Fibroblast of peridontal ligament (primary cell): ENCODE measurements at regions not wholly inside any gene's neighbourhood (a gene's known extent, or its start where the extent isn't known, plus 50 kb on each side); places are given as distances from the start of the nearest gene placed in this dataset.
"Not testable (repeated sequence)": the region's sequence is repeated elsewhere in the genome, so short reads cannot be mapped to it uniquely, and the experiment has no call there.

Experiments
- DNase-seq: peaks from one replicate; pipeline ENCODE4 v3.0.0-alpha.2; 2010; ENCODE audit errors: extremely low read depth

DNA sequence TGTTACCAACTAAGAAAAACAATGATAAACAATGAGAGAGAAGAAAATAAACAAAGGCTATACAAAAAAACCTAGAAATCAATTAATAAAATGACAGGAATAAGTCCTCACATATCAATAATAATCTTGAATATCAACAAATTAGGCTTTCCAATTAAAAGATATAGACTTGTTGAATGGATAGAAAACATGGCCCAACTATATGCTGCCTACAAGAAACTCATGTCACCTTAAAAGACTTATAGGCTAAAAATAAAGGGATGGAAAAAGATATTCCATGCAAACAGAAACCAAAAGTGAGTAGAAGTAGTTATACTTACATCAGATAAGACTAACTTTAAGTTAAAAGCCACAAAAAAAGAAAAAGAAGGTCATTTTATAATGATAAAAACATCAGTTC is 183.9 kb downstream of the MYRFL start:
- DNase-seq: no peak

DNA sequence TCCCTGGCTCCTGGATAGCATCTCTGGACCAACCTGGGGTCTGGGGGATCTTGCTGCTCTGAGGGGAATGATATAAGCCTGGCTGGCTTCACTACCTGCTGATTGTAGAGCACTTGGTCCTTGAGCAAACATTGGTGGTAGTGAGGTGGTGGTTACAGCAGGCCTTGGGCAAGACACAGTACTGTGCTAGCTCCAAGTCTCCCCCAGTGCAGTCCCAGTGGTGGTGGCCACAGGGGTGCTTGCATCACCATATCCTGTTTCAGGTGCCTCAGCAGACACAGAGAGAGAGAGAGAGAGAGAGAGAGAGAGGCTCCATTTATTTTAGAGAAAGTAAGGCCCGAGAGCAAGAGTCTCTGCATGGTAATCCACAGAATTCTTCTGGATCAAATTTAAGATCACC is 186.3 kb downstream of the MYRFL start:
- no peak for DNase-seq

DNA sequence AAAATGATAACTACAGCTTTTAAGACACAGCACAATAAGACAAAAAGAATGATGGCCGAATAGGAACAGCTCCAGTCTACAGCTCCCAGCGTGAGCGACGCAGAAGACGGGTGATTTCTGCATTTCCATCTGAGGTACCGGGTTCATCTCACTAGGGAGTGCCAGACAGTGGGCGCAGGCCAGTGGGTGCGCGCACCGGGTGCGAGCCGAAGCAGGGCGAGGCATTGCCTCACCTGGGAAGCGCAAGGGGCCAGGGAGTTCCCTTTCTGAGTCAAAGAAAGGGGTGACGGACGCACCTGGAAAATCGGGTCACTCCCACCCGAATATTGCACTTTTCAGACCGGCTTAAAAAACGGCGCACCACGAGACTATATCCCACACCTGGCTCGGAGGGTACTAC is 188.0 kb downstream of the MYRFL start:
- DNase-seq: not testable (repeated sequence)

DNA sequence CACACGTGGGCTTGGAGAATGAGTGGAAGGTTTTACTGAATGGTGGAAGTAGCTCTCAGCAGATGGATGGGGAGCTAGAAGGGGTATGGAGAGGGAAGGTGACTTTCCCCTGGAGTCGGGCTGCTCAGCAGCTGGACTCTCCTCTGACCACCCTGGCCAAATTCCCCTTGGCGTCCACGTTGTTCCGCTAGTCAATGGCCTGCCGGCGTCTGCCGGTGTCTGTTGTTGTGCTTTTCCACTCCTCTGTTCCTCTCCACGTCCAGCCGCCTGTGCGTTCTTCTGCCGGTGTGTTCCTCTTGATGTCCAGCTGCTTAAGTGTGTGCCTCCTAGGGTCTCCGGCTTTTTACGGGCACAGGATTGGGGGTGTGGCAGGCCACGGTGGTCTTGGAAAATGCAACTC is 203.5 kb downstream of the MYRFL start:
- no peak for DNase-seq

GRCh38 chr12:70028918-70029317 is 203.9 kb downstream of the MYRFL start:
- DNase-seq: no peak

- no peak for DNase-seq
These were observed 206.0 kb downstream of the MYRFL start for GRCh38 chr12:70031046-70031445.

DNA sequence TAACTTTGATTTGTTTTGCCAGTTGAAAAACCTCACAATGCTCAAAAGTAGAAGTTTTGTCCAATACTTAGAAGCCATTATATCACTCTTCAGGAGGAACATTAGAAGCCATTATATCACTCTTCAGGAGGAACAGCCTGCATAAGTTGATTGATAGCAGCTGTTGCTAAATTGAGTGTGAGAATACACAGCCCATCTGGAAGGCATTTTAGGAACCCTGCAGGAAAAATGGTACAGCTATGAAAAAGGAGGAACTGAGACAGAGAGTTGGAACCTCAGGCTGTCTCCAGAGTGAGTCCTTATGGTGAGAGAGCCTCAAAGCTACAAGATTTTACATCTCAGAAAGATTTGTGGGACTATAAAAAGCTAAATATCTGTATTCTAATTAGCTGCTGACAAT is 207.0 kb downstream of the MYRFL start:
- DNase-seq: peak; percentile 19

DNA sequence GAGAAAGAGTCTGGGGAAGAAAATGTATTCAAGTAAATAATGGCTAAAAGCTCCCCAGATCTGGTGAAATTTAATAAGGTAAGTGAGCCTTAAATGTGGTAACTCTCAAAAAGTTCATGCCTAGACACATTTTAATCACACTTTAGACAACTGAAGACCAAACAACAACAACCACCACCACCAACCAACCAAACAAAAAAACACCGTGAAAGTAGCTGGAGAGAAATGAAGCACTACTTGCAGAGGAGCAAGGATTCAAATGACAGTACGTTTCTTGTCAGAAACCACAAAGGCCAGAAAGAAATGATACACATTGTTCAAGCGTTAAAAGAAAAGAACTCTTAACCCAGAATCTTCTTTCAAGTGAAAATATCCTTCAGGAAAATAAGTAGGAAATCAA is 208.3 kb downstream of the MYRFL start:
- DNase-seq: no peak

DNA sequence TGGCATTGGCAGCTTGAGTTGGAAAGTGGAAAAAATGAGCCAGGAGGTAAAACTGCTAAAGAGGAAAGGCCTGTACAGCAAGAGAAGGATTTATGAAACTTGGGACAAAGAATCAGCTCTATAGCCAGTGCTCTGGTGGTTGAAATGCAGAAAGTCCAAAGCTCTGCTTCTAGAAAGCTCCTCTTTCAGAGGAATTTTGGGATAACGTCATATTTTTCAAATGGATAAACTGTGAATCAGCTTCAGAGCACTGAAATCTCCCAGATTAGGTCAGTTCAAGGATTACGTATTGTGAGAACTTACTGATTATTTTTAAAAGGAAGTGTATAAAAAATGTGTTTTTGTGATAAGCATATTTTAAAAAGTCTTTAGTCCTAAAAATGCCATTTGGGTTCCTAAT is 203.1 kb upstream of the CNOT2 start:
- DNase-seq: peak; percentile 44

DNA sequence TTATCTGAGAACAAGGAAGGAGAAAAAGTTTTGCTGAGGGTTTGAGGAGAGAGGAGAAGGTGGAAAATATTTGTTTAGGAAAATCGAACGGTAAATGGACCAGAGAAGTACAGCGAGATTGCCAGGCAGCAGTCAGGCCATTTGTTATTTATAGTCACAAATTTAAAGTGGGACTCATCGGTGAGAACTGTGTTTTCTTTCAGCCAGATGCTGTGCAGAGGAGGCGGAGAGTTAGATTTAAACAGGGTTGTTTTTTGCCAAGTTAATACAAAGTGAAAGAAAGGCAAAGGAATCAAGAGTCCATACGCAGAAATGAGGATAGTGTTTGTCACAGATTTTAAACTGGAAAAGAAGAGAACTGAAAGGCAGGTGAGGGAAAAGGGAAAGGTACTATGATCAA is 200.6 kb upstream of the CNOT2 start:
- DNase-seq: no peak

- DNase-seq: no peak
These were observed 199.6 kb upstream of the CNOT2 start for GRCh38 chr12:70043490-70044138.

- DNase-seq: no peak
These were observed 199.1 kb upstream of the CNOT2 start for GRCh38 chr12:70044167-70044566.

DNA sequence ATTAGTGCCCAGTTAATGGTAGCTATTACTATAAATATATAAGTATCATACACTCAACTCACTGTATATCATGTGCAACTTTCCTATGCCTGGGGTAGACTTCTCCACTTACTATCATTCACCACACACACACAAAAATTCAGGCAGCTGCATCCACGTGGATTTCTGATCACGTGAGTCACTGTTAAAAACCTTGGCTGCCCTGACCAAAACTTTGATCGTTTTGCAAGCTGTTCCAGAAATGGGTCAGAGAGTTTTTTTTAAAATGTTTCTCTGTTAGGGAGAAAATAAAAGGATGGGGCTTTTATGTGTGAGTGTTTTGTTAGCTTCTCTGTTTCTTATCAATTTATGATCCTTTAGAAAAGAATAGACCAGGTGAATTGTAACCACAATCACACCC is 198.2 kb upstream of the CNOT2 start:
- peak; percentile 31 for DNase-seq

DNA sequence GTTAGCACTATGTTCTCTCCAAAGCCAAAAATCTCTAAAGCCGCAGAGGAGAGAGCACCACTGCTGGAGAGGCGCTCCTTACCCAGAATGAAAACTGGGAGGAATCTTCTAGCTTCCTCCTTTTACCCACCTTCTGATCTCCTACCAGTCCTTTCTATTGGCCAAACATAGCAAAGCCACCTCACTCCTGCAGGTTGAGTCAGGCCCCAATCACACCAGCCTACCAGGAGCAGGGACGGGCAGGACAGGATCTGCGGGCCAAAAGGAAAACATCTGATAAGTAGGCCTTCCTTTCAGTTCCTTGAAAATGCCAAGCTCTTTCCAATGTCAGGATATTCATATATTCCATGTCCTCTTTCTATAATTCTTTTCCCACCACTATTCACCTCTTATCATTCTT is 197.7 kb upstream of the CNOT2 start:
- no peak for DNase-seq

GRCh38 chr12:70048521-70049250 is 194.5 kb upstream of the CNOT2 start:
- no peak for DNase-seq

- DNase-seq: no peak
These were observed 193.5 kb upstream of the CNOT2 start for GRCh38 chr12:70049596-70050360.

- no peak for DNase-seq
These were observed 190.8 kb upstream of the CNOT2 start for GRCh38 chr12:70052476-70052875.

DNA sequence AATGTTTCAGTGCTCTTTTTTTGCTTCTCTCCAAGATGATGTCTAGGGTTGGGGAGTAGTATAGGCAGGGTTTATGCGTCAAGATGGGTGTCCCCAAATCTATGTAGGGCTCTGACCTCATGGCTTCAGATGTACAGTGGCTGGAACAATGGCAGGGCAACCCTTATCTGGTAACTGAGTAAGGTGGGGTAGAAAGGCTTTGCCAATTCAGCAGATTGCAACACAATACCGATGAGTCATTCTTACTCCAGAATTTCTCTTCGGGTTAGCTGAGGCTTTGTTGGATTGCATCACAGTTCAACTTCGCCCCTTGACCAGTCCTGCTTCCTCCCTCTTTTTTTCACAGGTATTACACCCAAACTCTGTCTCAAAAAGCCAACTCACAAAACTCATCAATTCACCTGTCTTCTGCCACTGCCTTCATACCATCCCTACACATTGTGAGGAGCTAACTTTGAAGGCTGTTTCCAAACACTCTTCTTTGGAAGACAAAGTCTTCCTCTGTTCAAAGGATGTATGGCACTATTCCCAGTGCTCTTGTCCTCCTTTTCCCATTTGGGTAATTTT is 190.2 kb upstream of the CNOT2 start:
- DNase-seq: peak; percentile 70

DNA sequence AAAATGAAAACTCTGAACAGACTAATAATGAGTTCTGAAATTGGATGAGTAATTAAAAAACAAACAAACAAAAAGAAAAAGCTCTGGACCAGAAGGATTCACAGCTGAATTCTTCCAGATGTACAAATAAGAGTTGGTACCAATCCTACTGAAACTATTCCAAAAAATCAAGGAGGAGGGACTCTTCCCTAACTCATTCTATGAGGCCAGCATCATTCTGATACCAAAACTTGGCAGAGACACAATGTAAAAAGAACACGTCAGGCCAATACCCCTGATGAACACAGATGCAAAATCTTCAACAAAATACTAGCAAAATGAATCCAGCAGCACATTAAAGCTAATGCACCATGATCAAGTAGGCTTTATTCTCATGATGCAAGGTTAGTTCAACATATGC is 183.9 kb upstream of the CNOT2 start:
- no peak for DNase-seq

GRCh38 chr12:70060634-70061033 is 182.6 kb upstream of the CNOT2 start:
- DNase-seq: no peak

- DNase-seq: no peak
These were observed 174.5 kb upstream of the CNOT2 start for GRCh38 chr12:70068743-70069142.

- DNase-seq: no peak
These were observed 173.8 kb upstream of the CNOT2 start for GRCh38 chr12:70069221-70070105.
